ENCODE measurements at regions not wholly inside any gene's neighbourhood (a gene's known extent, or its start where the extent isn't known, plus 50 kb on each side); places are given as distances from the start of the nearest gene placed in this dataset.

DNA sequence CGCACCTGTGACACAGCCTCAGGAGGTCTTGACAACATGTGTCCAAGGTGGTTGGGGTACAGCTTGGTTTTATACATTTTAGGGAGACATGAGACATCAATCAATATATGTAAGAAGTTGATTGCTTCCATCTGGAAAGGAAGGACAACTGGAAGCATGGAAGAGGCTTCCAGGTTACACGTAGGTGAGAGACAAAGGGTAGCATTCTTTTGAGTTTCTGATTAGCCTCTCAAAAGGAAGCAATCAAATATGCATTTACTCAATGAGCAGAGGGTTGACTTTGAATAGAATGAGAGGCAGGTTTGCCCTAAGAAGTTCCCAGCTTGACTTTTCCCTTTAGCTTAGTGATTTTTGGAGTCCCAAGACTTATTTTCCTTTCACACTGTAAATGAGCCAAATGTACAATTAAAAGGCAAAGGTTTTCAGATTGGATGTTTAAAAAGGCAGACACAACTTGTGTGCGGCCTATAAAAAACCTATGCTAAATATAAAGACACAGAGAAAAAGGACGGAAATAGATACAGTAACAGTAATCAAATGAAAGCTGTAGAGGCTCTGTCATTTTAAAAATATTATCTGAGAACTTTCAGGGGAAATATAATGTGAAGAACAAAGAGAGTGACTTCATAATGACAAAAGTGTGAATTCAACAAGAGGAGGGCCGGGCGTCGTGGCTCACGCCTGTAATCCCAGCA lies 65.7 kb upstream of the LANCL2 start:
- peaks cover 31% of the 10 kb centered on the region for H3K4me1 Mint-ChIP-seq
- H3K9me3 ChIP-seq (ENCODE audit: control insufficient read depth, low read length), result no peaks in the 10 kb centered on the region
- H3K27me3 Mint-ChIP-seq (ENCODE audit: insufficient read depth), result no peaks in the 10 kb centered on the region
- H3K4me3 Mint-ChIP-seq, result no peak overlapping the region
- no peaks in the 10 kb centered on the region for H3K9me3 Mint-ChIP-seq
- no peaks in the 10 kb centered on the region for H3K36me3 Mint-ChIP-seq (ENCODE audit: low read depth)
- no peak overlapping the region for H3K27ac ChIP-seq (ENCODE audit: low read depth, low read length)
- TF ChIP-seq, protein P1, sequence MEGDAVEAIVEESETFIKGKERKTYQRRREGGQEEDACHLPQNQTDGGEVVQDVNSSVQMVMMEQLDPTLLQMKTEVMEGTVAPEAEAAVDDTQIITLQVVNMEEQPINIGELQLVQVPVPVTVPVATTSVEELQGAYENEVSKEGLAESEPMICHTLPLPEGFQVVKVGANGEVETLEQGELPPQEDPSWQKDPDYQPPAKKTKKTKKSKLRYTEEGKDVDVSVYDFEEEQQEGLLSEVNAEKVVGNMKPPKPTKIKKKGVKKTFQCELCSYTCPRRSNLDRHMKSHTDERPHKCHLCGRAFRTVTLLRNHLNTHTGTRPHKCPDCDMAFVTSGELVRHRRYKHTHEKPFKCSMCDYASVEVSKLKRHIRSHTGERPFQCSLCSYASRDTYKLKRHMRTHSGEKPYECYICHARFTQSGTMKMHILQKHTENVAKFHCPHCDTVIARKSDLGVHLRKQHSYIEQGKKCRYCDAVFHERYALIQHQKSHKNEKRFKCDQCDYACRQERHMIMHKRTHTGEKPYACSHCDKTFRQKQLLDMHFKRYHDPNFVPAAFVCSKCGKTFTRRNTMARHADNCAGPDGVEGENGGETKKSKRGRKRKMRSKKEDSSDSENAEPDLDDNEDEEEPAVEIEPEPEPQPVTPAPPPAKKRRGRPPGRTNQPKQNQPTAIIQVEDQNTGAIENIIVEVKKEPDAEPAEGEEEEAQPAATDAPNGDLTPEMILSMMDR (conservative IDR thresholded peaks at IDR 0.05), result no peak
- no peaks in the 10 kb centered on the region for H3K27me3 ChIP-seq (ENCODE audit: control insufficient read depth, insufficient read depth, low read length, poor library complexity, severe bottlenecking)
- H3K4me3 ChIP-seq (ENCODE audit: low read length), result no peak overlapping the region
- H3K36me3 ChIP-seq (ENCODE audit: control insufficient read depth, insufficient read depth, low read length), result no peaks in the 10 kb centered on the region
- H3K9ac ChIP-seq (ENCODE audit: extremely low read depth, low read length, poor library complexity, severe bottlenecking), result no peak overlapping the region
- no peak for DNase-seq
- H3K27ac Mint-ChIP-seq, result peak overlapping the region; percentile 21
- peaks cover 3% of the 10 kb centered on the region for H3K4me1 ChIP-seq (ENCODE audit: control insufficient read depth, insufficient read depth, low read length)
- WGBS, 2 experiments (ENCODE audit: insufficient coverage in 1 of 2, insufficient read length in 1 of 2), result 81 to 93% methylated on average over 6 to 8 of the region's 8 CpGs

DNA sequence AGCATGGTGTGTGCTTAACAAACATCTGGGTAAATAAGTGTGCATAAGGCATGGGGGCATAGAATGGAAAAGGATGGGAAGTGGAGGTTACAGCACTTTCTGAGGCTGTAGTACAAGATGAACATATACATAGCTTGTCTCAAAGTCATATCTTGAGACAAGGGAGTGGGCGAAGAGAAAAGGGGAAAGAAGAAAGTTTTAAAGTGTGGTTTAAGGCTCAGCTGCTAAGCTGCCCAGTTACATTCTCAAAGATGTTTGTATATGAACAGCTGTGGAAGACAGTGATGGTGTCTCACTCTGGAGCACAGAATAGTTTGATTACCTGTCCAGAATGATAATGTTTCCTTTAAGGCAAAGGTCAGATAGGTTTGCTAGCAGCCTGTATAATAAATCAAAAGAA lies 61.9 kb upstream of the LANCL2 start:
- Histone ChIP-seq H3K27ac (ENCODE audit: low read depth, low read length) (no peak overlapping the region), H3K4me1 (ENCODE audit: control insufficient read depth, insufficient read depth, low read length) (peaks cover 2% of the 10 kb centered on the region), H3K9me3 (ENCODE audit: control insufficient read depth, low read length) (no peaks in the 10 kb centered on the region), H3K9ac (ENCODE audit: extremely low read depth, low read length, poor library complexity, severe bottlenecking) (no peak overlapping the region), H3K36me3 (ENCODE audit: control insufficient read depth, insufficient read depth, low read length) (no peaks in the 10 kb centered on the region), H3K27me3 (ENCODE audit: control insufficient read depth, insufficient read depth, low read length, poor library complexity, severe bottlenecking) (no peaks in the 10 kb centered on the region), H3K4me3 (ENCODE audit: low read length) (no peak overlapping the region)
- TF ChIP-seq, protein P1 (conservative IDR thresholded peaks at IDR 0.05), result no peak
- H3K36me3 Mint-ChIP-seq (ENCODE audit: low read depth), result no peaks in the 10 kb centered on the region
- H3K27me3 Mint-ChIP-seq (ENCODE audit: insufficient read depth), result no peaks in the 10 kb centered on the region
- DNase-seq, result no peak
- 75 to 90% methylated on average over 1 of the region's 1 CpG for WGBS, 2 experiments (ENCODE audit: insufficient coverage in 1 of 2, insufficient read length in 1 of 2)
- peaks cover 29% of the 10 kb centered on the region for H3K4me1 Mint-ChIP-seq
- H3K9me3 Mint-ChIP-seq, result no peaks in the 10 kb centered on the region
- H3K4me3 Mint-ChIP-seq, result no peak overlapping the region
- H3K27ac Mint-ChIP-seq, result no peak overlapping the region

DNA sequence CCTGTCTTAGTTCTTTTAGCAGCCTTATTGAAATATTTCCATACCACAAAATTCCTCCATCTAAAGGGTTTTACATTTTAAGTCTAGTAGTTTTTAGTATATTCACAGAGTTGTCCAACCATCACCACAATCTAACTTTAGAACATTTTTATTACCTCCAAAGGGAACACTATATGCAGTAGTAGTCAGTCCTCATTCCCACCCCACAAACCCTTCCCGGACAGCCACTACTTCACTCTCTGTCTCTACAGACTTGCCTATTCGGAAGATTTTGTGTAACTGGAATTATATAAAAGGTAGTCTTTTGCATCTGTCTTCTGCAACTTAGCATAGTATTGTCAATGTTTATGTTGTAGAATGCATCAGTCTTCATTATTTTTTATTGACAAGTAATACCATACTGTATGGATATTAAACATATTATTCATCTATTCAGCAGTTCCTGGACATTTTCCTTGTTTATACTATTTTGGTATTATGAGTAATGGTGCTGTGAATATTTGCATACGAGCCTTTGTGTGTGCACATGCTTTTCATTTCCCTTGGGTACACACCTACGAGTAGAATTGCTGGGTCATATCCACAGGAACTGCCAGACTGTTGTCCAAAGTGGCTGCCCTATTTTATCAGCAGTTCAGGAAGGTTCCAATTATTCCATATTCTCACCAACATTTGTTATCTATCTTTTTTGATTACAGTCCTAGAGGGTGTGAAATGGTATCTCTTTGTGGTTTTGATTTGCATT lies 60.9 kb upstream of the LANCL2 start:
- 82 to 87% methylated on average over 2 to 4 of the region's 4 CpGs for WGBS, 2 experiments (ENCODE audit: insufficient coverage in 1 of 2, insufficient read length in 1 of 2)

More for the DNA sequence above, 60.9 kb upstream of the LANCL2 start:
- no peak overlapping the region for H3K4me3 Mint-ChIP-seq
- Histone ChIP-seq H3K27me3 (ENCODE audit: control insufficient read depth, insufficient read depth, low read length, poor library complexity, severe bottlenecking) (no peaks in the 10 kb centered on the region), H3K9me3 (ENCODE audit: control insufficient read depth, low read length) (no peaks in the 10 kb centered on the region), H3K27ac (ENCODE audit: low read depth, low read length) (no peak overlapping the region), H3K36me3 (ENCODE audit: control insufficient read depth, insufficient read depth, low read length) (no peaks in the 10 kb centered on the region), H3K4me1 (ENCODE audit: control insufficient read depth, insufficient read depth, low read length) (no peaks in the 10 kb centered on the region), H3K9ac (ENCODE audit: extremely low read depth, low read length, poor library complexity, severe bottlenecking) (no peak overlapping the region), H3K4me3 (ENCODE audit: low read length) (no peak overlapping the region)
- TF ChIP-seq, protein P1 (conservative IDR thresholded peaks at IDR 0.05), result no peak
- no peaks in the 10 kb centered on the region for H3K27me3 Mint-ChIP-seq (ENCODE audit: insufficient read depth)
- H3K9me3 Mint-ChIP-seq, result no peaks in the 10 kb centered on the region
- DNase-seq, result no peak
- peaks cover 20% of the 10 kb centered on the region for H3K4me1 Mint-ChIP-seq
- no peaks in the 10 kb centered on the region for H3K36me3 Mint-ChIP-seq (ENCODE audit: low read depth)
- no peak overlapping the region for H3K27ac Mint-ChIP-seq
